HEK293 (cell line): ENCODE measurements at regions not wholly inside any gene's neighbourhood (a gene's known extent, or its start where the extent isn't known, plus 50 kb on each side); places are given as distances from the start of the nearest gene placed in this dataset.

Experiments
- CTCF ChIA-PET: fragments of 350-600 bp; formaldehyde crosslinking; extraction: SDS; loops from one replicate; lab custom pipeline; 2021; ENCODE audit warnings: antibody characterized with exemption; lab: Yijun Ruan, JAX
- POLR2A ChIA-PET: fragments of 300-600 bp; formaldehyde crosslinking; extraction: SDS; loops from one replicate; lab custom pipeline; 2020; ENCODE audit warnings: antibody characterized with exemption, inconsistent platforms; lab: Yijun Ruan, JAX
- H3K27ac ChIP-seq: fragments of 200-500 bp; sonication (Bioruptor generic); 2 replicates; pipeline ENCODE4 v1.5.1; 2014; ENCODE audit warnings: low read depth, low read length, control low read depth, inconsistent platforms; ENCODE audit errors: extremely low read depth
- H3K36me3 ChIP-seq, 2 experiments: fragments of 200-500 bp in 1 of 2; sonication (Bioruptor generic) in 1 of 2; 1 replicate in 1 of 2; 2 replicates in 1 of 2; pipeline ENCODE4 v1.5.1; 2014 to 2017; ENCODE audit warnings: inconsistent platforms in 2 of 2, low read length in 2 of 2; ENCODE audit not compliant: control insufficient read depth in 2 of 2, insufficient read depth in 1 of 2
- H3K4me1 ChIP-seq: fragments of 200-500 bp; sonication (Bioruptor generic); 2 replicates; pipeline ENCODE4 v1.5.1; 2014; ENCODE audit warnings: mild to moderate bottlenecking, low read length, inconsistent platforms; ENCODE audit not compliant: control insufficient read depth, insufficient read depth
- H3K4me3 ChIP-seq: 2 replicates; pipeline ENCODE4 v1.5.1; 2011; ENCODE audit warnings: low read depth, mild to moderate bottlenecking, control low read depth, low read length, moderate library complexity
- H3K9me3 ChIP-seq: fragments of 200-500 bp; sonication (Bioruptor generic); 2 replicates; pipeline ENCODE4 v1.5.1; 2014; ENCODE audit warnings: low read depth, low read length, inconsistent platforms; ENCODE audit not compliant: control insufficient read depth, insufficient read depth
- EGR2 ChIP-seq: fragments of 450-650 bp; formaldehyde crosslinking; IDR thresholded peaks from 2 replicates; pipeline ENCODE4 v1.5.1; 2016; ENCODE audit warnings: low read depth, missing biosample characterization, missing genetic modification characterization
- KLF16 ChIP-seq: fragments of 450-650 bp; formaldehyde crosslinking; IDR thresholded peaks from 2 replicates; pipeline ENCODE4 v1.5.1; 2017; ENCODE audit warnings: missing biosample characterization, missing genetic modification characterization
- KLF7 ChIP-seq: fragments of 450-650 bp; formaldehyde crosslinking; IDR thresholded peaks from 2 replicates; pipeline ENCODE4 v1.5.1; 2016; ENCODE audit warnings: missing biosample characterization, missing genetic modification characterization, borderline replicate concordance
- KLF8 ChIP-seq: fragments of 450-650 bp; formaldehyde crosslinking; IDR thresholded peaks from 2 replicates; pipeline ENCODE4 v1.5.1; 2016; ENCODE audit warnings: missing biosample characterization, missing genetic modification characterization
- KLF9 ChIP-seq: fragments of 450-650 bp; formaldehyde crosslinking; IDR thresholded peaks from 2 replicates; pipeline ENCODE4 v1.5.1; 2016; ENCODE audit warnings: missing biosample characterization, missing genetic modification characterization, low read depth
- PRDM1 ChIP-seq: fragments of 450-650 bp; formaldehyde crosslinking; IDR thresholded peaks from 2 replicates; pipeline ENCODE4; 2016; ENCODE audit warnings: missing biosample characterization, missing genetic modification characterization
- SCRT1 ChIP-seq: fragments of 450-650 bp; formaldehyde crosslinking; IDR thresholded peaks from 2 replicates; pipeline ENCODE4 v1.5.1; 2016; ENCODE audit warnings: missing biosample characterization, missing genetic modification characterization, borderline replicate concordance
- SCRT2 ChIP-seq: fragments of 450-650 bp; formaldehyde crosslinking; IDR thresholded peaks from 2 replicates; pipeline ENCODE4 v1.5.1; 2016; ENCODE audit warnings: missing biosample characterization, missing genetic modification characterization
- SP2 ChIP-seq: fragments of 450-650 bp; formaldehyde crosslinking; IDR thresholded peaks from 2 replicates; pipeline ENCODE4 v1.5.1; 2016; ENCODE audit warnings: missing biosample characterization, missing genetic modification characterization
- ZFHX2 ChIP-seq: fragments of 450-650 bp; formaldehyde crosslinking; conservative IDR thresholded peaks from 2 replicates; pipeline ENCODE4 v1.5.1; 2016; ENCODE audit warnings: missing biosample characterization, missing genetic modification characterization
- ZFP3 ChIP-seq: fragments of 450-650 bp; formaldehyde crosslinking; IDR thresholded peaks from 2 replicates; pipeline ENCODE4 v1.5.1; 2016; ENCODE audit warnings: low read depth, missing biosample characterization, missing genetic modification characterization
- ZNF10 ChIP-seq: fragments of 450-650 bp; formaldehyde crosslinking; IDR thresholded peaks from 2 replicates; pipeline ENCODE4 v1.5.1; 2017; ENCODE audit warnings: missing biosample characterization, missing genetic modification characterization
- ZNF112 ChIP-seq: fragments of 450-650 bp; formaldehyde crosslinking; IDR thresholded peaks from 2 replicates; pipeline ENCODE4 v1.5.0; 2017; ENCODE audit warnings: missing biosample characterization, missing genetic modification characterization
- ZNF19 ChIP-seq: fragments of 450-650 bp; formaldehyde crosslinking; IDR thresholded peaks from 2 replicates; pipeline ENCODE4; 2016; ENCODE audit warnings: missing biosample characterization, missing genetic modification characterization, low read depth
- ZNF341 ChIP-seq: fragments of 450-650 bp; formaldehyde crosslinking; IDR thresholded peaks from 2 replicates; pipeline ENCODE4; 2016; ENCODE audit warnings: low read depth, missing biosample characterization, missing genetic modification characterization
- ZNF366 ChIP-seq: fragments of 450-650 bp; formaldehyde crosslinking; conservative IDR thresholded peaks from 2 replicates; pipeline ENCODE4 v1.5.1; 2016; ENCODE audit warnings: missing biosample characterization, missing genetic modification characterization
- ZNF473 ChIP-seq: fragments of 450-650 bp; formaldehyde crosslinking; IDR thresholded peaks from 2 replicates; pipeline ENCODE4 v1.5.1; 2017; ENCODE audit warnings: missing biosample characterization, missing genetic modification characterization
- ZNF529 ChIP-seq: fragments of 450-650 bp; formaldehyde crosslinking; IDR thresholded peaks from 2 replicates; pipeline ENCODE4 v1.5.1; 2017; ENCODE audit warnings: missing genetic modification characterization, missing biosample characterization; ENCODE audit not compliant: insufficient replicate concordance
- ZNF571 ChIP-seq: fragments of 450-650 bp; formaldehyde crosslinking; IDR thresholded peaks from 2 replicates; pipeline ENCODE4 v1.5.0; 2017; ENCODE audit warnings: missing biosample characterization, missing genetic modification characterization
- ZNF623 ChIP-seq: fragments of 450-650 bp; formaldehyde crosslinking; IDR thresholded peaks from 2 replicates; pipeline ENCODE4 v1.5.1; 2016; ENCODE audit warnings: missing biosample characterization, missing genetic modification characterization
- ZNF76 ChIP-seq: fragments of 450-650 bp; formaldehyde crosslinking; IDR thresholded peaks from 2 replicates; pipeline ENCODE4; 2016; ENCODE audit warnings: low read depth, missing biosample characterization, missing genetic modification characterization, borderline replicate concordance
- ZSCAN23 ChIP-seq: fragments of 450-650 bp; formaldehyde crosslinking; IDR thresholded peaks from 2 replicates; pipeline ENCODE4 v1.5.1; 2016; ENCODE audit warnings: missing biosample characterization, missing genetic modification characterization
- TF ChIP-seq, protein P1 (sequence below): fragments of 450-650 bp; formaldehyde crosslinking; optimal IDR thresholded peaks from 2 replicates; pipeline ENCODE3; 2016; ENCODE audit warnings: missing biosample characterization, mild to moderate bottlenecking, missing genetic modification characterization
- TF ChIP-seq, protein P2 (sequence below): fragments of 450-650 bp; formaldehyde crosslinking; IDR thresholded peaks from 2 replicates; pipeline ENCODE4 v1.5.1; 2017; ENCODE audit warnings: missing biosample characterization, mild to moderate bottlenecking, missing genetic modification characterization, moderate library complexity
- TF ChIP-seq, protein P3 (sequence below): fragments of 450-650 bp; formaldehyde crosslinking; IDR thresholded peaks from 2 replicates; pipeline ENCODE4 v1.5.1; 2016; ENCODE audit warnings: missing biosample characterization, missing genetic modification characterization, borderline replicate concordance

DNA sequence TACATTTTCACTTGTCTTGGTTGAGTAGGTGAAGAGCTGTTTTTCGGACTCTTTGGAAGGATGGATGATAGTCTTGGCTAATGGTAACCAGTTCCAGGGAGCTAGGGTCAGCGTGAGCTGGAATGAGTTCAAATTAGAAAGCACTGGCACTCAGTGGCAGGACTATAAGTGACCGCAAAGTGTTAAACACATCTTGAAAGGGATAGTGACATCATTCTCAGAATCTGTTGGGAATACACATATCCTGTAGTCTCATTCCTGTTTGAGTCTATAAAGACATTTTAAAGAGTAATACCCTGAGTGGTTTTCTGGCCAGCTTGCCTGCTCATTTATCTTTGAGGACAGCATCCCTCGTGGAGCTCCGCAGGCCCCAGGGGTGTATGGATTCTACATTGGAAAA is 56.7 kb upstream of the TMEM248 start:
- Histone ChIP-seq H3K36me3 (peaks cover 5 to 35% of the 10 kb centered on the region in 2 experiments), H3K9me3 (no peaks in the 10 kb centered on the region)
- TF ChIP-seq, protein P1, sequence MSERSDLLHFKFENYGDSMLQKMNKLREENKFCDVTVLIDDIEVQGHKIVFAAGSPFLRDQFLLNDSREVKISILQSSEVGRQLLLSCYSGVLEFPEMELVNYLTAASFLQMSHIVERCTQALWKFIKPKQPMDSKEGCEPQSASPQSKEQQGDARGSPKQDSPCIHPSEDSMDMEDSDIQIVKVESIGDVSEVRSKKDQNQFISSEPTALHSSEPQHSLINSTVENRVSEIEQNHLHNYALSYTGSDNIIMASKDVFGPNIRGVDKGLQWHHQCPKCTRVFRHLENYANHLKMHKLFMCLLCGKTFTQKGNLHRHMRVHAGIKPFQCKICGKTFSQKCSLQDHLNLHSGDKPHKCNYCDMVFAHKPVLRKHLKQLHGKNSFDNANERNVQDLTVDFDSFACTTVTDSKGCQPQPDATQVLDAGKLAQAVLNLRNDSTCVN (tag by site-specific recombination) = no peak
- no peak for TF ChIP-seq ZFP3
- TF ChIP-seq ZNF571 (tag by site-specific recombination) = no peak
- no peak for TF ChIP-seq ZNF10 (tag by site-specific recombination)
- TF ChIP-seq EGR2 (tag by site-specific recombination) = no peak
- no peak for TF ChIP-seq KLF7 (tag by site-specific recombination)
- TF ChIP-seq ZNF623 (tag by site-specific recombination) = no peak
- TF ChIP-seq ZSCAN23 = no peak
- TF ChIP-seq ZFHX2 (tag by site-specific recombination) = no peak
- no peak for TF ChIP-seq KLF8 (tag by site-specific recombination)
- TF ChIP-seq ZNF76 = no peak
- TF ChIP-seq, protein P2, sequence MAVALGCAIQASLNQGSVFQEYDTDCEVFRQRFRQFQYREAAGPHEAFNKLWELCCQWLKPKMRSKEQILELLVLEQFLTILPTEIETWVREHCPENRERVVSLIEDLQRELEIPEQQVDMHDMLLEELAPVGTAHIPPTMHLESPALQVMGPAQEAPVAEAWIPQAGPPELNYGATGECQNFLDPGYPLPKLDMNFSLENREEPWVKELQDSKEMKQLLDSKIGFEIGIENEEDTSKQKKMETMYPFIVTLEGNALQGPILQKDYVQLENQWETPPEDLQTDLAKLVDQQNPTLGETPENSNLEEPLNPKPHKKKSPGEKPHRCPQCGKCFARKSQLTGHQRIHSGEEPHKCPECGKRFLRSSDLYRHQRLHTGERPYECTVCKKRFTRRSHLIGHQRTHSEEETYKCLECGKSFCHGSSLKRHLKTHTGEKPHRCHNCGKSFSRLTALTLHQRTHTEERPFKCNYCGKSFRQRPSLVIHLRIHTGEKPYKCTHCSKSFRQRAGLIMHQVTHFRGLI (tag by site-specific recombination) = no peak
- no peak for TF ChIP-seq ZNF473 (tag by site-specific recombination)
- TF ChIP-seq SCRT2 (tag by site-specific recombination) = no peak
- TF ChIP-seq, all 188 proteins: peak for 0
- H3K4me3 ChIP-seq = no peak overlapping the region
- H3K4me1 ChIP-seq = no peaks in the 10 kb centered on the region
- ChIA-PET POLR2A (no interaction called here), CTCF (no interaction called here)
- no peak overlapping the region for H3K27ac ChIP-seq

DNA sequence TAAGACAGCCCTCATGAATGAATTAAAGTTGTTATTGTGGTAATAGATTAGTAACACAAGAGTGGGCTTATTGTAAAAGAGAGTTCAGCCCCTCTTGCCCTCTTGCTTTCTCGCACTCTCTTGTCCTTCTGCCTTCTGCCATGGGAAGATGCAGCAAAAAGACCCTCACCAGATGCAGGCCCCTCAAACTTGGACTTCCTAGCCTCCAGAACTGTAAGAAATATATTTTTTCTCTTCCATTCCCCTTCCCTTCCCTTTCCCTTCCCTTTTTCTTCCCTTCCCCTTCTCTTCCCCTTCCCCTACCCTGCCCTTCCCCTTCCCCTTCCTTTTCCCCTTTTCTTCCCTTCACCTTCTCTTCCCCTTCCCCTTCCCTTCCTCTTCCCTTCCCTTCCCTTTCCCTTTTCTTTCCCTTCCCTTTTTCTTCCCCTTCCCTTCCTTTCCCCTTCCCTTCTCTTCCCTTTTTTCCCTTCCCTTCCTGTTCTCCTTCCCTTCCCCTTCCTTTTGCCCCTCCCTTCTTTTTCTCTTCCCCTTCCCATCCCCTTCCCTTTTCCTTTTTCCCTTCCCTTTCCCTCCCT is 55.6 kb upstream of the TMEM248 start:
- POLR2A ChIA-PET = no interaction called here
- CTCF ChIA-PET = no interaction called here
- Histone ChIP-seq H3K27ac (no peak overlapping the region), H3K4me3 (no peak overlapping the region), H3K4me1 (no peaks in the 10 kb centered on the region), H3K9me3 (no peaks in the 10 kb centered on the region), H3K36me3 (peaks cover 7 to 32% of the 10 kb centered on the region in 2 experiments)
- TF ChIP-seq ZNF366 = peak; percentile 44
- TF ChIP-seq PRDM1 (tag by site-specific recombination) = peak; percentile 98
- TF ChIP-seq ZNF341 (tag by site-specific recombination) = no peak

DNA sequence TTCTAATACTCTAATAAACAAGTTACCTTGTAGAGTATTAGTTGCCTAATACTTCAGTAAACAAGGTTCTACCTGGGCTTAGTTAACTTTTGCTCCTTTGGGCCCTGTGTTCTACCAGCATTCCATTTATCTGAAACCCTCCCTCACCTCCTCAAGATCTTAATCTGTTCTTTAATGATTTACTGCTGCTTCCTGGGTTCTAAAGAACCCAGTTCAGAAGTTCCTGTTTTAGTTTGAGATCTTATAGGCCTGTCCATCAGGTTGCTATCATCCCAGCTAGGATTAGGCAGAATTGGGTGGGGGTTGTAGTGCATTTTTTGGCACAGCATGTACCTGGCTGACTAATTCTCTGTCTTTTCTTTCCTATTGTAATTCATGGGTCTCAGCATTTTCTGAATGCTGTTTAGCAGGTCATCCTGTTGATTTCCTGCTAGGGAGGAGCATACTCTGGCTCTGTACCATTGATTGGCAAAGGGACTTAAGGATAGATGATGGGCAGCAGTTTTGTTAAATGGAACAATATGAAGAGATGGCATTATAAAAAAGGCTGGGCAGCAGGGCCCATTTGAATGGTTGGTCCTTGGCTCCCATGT is 53.7 kb upstream of the TMEM248 start:
- CTCF ChIA-PET = no interaction called here
- no peak overlapping the region for H3K4me3 ChIP-seq
- H3K27ac ChIP-seq = no peak overlapping the region
- TF ChIP-seq ZNF19 (no peak), ZFP3 (no peak), ZNF112 (tag by site-specific recombination) (no peak), KLF16 (tag by site-specific recombination) (no peak), ZNF529 (no peak), SCRT1 (tag by site-specific recombination) (no peak), KLF9 (no peak), SP2 (tag by site-specific recombination) (no peak)
- TF ChIP-seq, protein P3, sequence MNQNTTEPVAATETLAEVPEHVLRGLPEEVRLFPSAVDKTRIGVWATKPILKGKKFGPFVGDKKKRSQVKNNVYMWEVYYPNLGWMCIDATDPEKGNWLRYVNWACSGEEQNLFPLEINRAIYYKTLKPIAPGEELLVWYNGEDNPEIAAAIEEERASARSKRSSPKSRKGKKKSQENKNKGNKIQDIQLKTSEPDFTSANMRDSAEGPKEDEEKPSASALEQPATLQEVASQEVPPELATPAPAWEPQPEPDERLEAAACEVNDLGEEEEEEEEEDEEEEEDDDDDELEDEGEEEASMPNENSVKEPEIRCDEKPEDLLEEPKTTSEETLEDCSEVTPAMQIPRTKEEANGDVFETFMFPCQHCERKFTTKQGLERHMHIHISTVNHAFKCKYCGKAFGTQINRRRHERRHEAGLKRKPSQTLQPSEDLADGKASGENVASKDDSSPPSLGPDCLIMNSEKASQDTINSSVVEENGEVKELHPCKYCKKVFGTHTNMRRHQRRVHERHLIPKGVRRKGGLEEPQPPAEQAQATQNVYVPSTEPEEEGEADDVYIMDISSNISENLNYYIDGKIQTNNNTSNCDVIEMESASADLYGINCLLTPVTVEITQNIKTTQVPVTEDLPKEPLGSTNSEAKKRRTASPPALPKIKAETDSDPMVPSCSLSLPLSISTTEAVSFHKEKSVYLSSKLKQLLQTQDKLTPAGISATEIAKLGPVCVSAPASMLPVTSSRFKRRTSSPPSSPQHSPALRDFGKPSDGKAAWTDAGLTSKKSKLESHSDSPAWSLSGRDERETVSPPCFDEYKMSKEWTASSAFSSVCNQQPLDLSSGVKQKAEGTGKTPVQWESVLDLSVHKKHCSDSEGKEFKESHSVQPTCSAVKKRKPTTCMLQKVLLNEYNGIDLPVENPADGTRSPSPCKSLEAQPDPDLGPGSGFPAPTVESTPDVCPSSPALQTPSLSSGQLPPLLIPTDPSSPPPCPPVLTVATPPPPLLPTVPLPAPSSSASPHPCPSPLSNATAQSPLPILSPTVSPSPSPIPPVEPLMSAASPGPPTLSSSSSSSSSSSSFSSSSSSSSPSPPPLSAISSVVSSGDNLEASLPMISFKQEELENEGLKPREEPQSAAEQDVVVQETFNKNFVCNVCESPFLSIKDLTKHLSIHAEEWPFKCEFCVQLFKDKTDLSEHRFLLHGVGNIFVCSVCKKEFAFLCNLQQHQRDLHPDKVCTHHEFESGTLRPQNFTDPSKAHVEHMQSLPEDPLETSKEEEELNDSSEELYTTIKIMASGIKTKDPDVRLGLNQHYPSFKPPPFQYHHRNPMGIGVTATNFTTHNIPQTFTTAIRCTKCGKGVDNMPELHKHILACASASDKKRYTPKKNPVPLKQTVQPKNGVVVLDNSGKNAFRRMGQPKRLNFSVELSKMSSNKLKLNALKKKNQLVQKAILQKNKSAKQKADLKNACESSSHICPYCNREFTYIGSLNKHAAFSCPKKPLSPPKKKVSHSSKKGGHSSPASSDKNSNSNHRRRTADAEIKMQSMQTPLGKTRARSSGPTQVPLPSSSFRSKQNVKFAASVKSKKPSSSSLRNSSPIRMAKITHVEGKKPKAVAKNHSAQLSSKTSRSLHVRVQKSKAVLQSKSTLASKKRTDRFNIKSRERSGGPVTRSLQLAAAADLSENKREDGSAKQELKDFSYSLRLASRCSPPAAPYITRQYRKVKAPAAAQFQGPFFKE (tag by site-specific recombination) = no peak

More for the DNA sequence above, 53.7 kb upstream of the TMEM248 start:
- no peaks in the 10 kb centered on the region for H3K4me1 ChIP-seq
- POLR2A ChIA-PET = no interaction called here
- H3K36me3 ChIP-seq = peaks cover 7 to 23% of the 10 kb centered on the region in 2 experiments
- H3K9me3 ChIP-seq = no peaks in the 10 kb centered on the region
